ENCODE measurements at regions not wholly inside any gene's neighbourhood (a gene's known extent, or its start where the extent isn't known, plus 50 kb on each side); places are given as distances from the start of the nearest gene placed in this dataset.

DNA sequence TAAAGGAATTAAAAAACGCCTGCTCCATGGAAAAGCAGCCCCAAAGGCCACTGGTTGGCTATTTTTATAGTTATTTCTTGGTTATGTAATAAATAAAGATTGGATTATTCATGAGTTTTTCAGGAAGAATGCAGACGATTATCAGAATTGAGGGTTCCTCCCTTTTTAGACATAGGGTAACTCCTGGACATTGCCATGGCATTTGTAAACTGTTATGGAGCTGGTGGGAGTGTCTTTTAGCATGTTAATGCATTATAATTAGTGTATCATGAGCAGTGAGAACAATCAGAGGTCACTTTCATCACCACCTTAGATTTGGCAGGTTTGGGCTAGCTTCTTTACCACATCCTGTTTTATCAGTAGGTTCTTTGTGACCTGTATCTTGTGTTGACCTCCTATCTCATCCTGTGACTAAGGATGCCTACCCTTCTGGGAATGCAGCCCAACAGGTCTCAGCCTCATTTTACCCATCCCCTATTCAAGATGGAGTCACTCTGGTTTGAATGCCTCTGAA, 728.7 kb downstream of the GALC start:
- TF ChIP-seq CTCF (IDR thresholded peaks at IDR 0.05) (no peak), POLR2A (IDR thresholded peaks at IDR 0.05) (no peak), POLR2AphosphoS5 (IDR thresholded peaks at IDR 0.05) (no peak)

Measured in breast epithelium (tissue), 3 donors.